ENCODE measurements at regions not wholly inside any gene's neighbourhood (a gene's known extent, or its start where the extent isn't known, plus 50 kb on each side); places are given as distances from the start of the nearest gene placed in this dataset.

GRCh38 chr21:16071761-16072160 is 342.0 kb downstream of the USP25 start:
- DNase-seq (ENCODE audit: extremely low read depth in 1 of 2, low read depth in 1 of 2): no peak

- DNase-seq (ENCODE audit: extremely low read depth in 1 of 2, low read depth in 1 of 2): no peak
These were observed 342.4 kb downstream of the USP25 start for GRCh38 chr21:16072221-16072620.

GRCh38 chr21:16072737-16073136 is 343.0 kb downstream of the USP25 start:
- no peak for DNase-seq (ENCODE audit: extremely low read depth in 1 of 2, low read depth in 1 of 2)

DNA sequence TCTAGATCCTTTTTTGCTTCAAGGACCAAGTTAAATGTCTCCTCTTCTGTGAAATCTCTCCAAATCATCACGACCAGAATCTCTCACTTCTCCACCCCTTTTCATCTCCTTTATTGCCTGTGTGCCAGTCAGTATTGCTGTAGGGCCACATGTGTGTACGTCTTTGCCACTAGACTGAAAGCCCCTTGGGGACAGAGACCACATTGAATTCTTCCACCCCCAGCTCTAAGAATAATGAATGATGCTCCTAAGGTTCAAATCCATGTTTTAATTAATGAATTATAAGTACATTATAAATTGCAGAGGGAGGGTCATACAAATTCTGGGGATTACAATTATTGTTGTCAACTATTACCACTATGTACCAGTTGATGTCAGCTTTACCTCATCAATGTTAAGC is 343.8 kb downstream of the USP25 start:
- no peak for DNase-seq (ENCODE audit: extremely low read depth in 1 of 2, low read depth in 1 of 2)

- DNase-seq (ENCODE audit: extremely low read depth in 1 of 2, low read depth in 1 of 2): no peak
These were observed 345.2 kb downstream of the USP25 start for GRCh38 chr21:16074950-16075489.

DNA sequence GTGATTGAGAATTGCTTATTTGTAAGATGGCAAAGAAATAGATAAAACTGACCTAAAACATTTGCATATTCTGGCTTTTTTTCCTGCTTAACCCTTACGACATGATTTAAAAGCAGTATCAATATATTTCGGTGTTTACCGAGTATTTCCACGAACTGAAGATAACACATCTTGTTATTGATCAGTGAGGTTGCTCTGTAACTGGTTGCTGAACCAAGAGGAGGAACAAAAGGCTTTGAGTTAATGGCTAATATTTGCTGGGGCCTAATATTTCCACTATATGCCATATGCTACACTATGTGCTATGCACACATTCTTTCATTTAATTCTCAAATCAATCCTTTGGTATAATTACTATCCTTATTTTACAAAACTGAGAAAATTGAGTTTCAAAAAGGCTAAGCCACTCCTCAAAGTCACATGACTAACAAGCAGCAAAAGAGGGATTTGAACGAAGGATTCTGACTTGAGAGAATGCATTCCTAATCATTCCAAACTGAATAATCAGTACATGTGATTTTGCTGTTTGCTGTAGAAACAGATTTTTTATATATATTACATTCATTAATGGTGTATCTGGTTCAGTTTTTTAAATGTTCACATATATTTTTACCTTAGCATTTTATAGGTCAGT is 346.0 kb downstream of the USP25 start:
- no peak for DNase-seq (ENCODE audit: extremely low read depth in 1 of 2, low read depth in 1 of 2)

DNA sequence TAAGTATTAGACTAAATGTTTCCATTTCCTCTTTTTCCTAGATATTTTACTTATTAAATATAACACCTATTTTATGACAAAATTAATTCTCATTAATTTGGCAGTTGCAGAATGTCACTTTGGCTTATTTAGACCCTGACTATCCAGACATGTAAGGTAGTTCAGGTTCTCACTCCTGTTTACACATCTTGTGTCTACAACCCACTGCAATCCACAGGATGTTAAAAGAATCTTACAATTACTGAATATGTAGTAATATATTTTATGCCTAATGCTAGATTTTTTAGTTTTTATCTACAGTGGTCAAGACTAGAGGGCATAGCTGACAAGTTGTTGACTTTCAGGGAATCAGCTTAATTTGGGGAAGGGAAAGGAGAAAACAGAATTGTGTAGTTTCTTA is 346.7 kb downstream of the USP25 start:
- DNase-seq (ENCODE audit: extremely low read depth in 1 of 2, low read depth in 1 of 2): no peak

DNA sequence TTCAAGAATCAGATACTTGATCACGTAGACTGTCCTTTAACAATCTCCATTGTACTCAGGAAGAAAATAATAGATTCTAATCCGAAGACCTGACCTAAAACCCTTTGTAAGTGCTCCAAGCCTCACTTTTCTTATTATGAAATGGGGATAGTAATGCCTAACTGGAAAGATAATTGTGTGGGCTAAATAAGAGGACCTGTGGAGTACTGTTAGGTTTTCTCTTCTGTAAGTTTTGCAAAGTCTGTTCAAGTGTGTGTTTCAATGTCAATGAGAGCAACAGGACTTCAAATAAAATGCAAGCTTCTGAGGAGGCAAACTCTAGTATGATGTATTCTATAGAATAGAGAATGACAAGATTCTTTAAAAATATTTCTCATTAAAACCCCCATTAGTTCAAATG is 348.6 kb downstream of the USP25 start:
- no peak for DNase-seq (ENCODE audit: extremely low read depth in 1 of 2, low read depth in 1 of 2)

GRCh38 chr21:16079830-16080229 is 350.0 kb downstream of the USP25 start:
- DNase-seq (ENCODE audit: extremely low read depth in 1 of 2, low read depth in 1 of 2): no peak

GRCh38 chr21:16081304-16081703 is 351.5 kb downstream of the USP25 start:
- DNase-seq (ENCODE audit: extremely low read depth in 1 of 2, low read depth in 1 of 2): no peak

- no peak for DNase-seq (ENCODE audit: extremely low read depth in 1 of 2, low read depth in 1 of 2)
These were observed 352.4 kb downstream of the USP25 start for GRCh38 chr21:16082038-16082816.

DNA sequence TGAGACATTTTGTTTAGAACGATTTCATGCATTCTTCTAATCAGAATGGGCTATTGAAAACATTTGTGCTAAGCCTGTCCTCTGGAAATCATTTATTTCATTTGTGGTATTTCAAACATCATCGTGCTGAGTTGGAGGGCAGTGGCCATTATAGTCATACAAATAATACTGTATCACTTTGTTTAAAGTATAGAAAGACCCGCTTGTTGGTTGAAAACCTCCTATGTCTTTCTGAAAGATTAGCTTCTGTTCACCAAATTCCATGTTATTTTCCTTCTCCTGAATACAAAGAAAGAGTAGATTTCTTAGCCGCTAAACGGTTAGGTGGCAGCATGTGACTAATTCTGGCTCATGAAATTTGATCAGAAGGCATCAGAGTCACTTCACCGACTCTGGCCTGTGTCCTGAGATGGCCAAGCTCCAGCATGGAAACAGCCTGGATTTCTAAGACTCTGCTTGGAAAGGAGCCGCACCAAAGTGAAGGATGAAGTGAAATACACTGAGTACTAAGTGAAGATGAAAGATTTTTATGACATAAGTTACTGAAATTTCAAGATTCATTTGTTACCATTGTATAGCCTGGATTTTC is 355.1 kb downstream of the USP25 start:
- no peak for DNase-seq (ENCODE audit: extremely low read depth in 1 of 2, low read depth in 1 of 2)

DNA sequence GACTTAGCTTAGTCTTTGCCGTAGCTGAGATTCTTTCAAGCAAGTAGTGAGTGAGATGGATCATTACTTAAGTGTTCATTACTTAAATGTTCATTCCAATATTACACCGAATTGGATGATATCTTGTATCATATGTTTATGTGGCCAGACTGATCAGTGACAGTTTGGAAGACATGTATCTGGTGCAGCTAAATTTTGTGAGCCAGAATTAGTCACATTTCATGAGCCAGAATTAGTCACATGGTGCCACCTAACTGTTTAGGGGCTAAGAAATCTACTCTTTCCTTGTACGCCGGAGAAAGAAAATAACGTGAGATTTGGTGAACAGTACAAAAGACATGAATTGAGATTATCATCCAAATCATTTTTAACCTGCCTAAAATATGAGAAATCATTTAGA is 355.6 kb downstream of the USP25 start:
- DNase-seq (ENCODE audit: extremely low read depth in 1 of 2, low read depth in 1 of 2): no peak

DNA sequence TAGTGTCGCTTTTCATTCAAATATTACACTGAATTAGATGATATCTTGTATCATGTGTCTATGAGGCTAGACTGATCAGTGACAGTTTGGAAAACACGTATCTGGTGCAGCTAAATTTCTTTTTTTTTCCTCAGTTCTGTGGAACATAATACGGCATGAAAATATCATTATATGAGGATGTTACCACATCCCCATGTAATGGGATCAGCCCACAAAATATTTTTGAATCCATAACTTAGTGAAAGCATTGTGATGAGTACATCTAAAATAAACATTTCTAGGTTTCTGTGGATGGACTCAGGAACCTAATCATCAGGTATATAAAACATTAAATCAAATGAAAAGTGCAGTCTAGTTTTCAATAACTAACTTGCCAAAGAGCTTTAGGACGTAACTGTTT is 356.3 kb downstream of the USP25 start:
- no peak for DNase-seq (ENCODE audit: extremely low read depth in 1 of 2, low read depth in 1 of 2)

DNA sequence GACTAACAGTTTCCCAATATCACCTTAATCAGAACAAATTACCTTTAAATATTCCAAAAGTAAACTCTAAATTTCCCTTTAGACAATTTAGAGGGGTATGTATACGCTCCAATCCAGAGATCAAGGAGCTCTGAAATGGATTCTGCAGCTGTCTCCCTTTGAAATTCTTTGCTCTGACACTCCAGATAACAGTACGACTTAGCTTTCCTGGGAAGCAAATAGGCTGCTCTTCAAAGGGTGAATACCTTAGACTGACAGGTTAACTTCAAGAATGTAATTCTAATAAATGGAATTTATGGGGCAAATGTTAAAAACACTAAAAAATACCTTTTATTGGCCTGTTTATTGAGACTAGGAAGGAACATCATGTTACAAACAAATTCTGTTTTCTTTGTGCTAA is 357.2 kb downstream of the USP25 start:
- no peak for DNase-seq (ENCODE audit: extremely low read depth in 1 of 2, low read depth in 1 of 2)

- DNase-seq (ENCODE audit: extremely low read depth in 1 of 2, low read depth in 1 of 2): no peak
These were observed 357.7 kb downstream of the USP25 start for GRCh38 chr21:16087523-16087922.

- no peak for DNase-seq (ENCODE audit: extremely low read depth in 1 of 2, low read depth in 1 of 2)
These were observed 358.3 kb downstream of the USP25 start for GRCh38 chr21:16088056-16088455.

DNA sequence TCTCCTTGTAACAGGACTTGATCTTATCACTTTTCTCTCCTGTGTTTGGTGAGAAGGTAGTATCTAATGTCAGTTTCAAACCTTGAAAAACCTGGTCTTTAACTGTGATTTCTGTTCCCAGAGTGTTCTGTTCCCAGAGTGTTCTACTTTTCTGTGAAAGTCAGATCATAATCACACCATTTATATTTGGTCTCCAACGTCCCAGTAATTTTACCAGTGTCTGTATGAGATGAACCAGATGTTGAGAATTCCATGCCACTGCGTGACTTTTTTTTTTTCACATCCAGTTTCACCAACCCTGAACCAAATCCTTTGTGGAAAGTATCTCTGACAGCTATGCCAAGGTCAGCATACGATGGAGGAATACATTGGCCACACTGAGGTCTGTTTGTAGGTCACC is 365.2 kb downstream of the USP25 start:
- DNase-seq (ENCODE audit: extremely low read depth in 1 of 2, low read depth in 1 of 2): no peak

- DNase-seq (ENCODE audit: extremely low read depth in 1 of 2, low read depth in 1 of 2): no peak
These were observed 367.2 kb downstream of the USP25 start for GRCh38 chr21:16096988-16097387.

DNA sequence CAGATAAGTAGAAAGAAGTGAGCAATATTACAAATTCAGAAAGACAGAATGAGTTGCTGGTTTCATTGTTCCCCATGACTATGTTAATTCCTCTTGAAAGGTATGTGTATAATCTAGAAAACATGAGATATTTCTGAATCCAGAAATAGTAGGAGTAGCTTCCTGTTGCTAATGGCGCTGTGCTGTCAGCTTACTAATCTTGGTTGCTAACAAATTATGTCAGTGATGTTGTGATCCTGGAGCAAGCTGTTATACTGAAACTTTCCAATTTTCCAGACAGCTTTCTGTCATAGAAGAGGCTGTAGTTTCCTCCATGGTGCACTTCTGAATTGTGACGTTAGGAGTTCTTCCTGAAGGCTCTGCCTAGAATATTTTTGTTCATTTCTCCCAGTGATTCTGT is 372.3 kb downstream of the USP25 start:
- DNase-seq (ENCODE audit: extremely low read depth in 1 of 2, low read depth in 1 of 2): no peak

GRCh38 chr21:16108561-16109075 is 378.8 kb downstream of the USP25 start:
- no peak for DNase-seq (ENCODE audit: extremely low read depth in 1 of 2, low read depth in 1 of 2)

All from activated CD8-positive, alpha-beta memory T cell treated with anti-CD3 and anti-CD28 coated beads for 1 hour (primary cell).